Cerebellar cortex (tissue), 1 donor: ENCODE measurements at regions not wholly inside any gene's neighbourhood (a gene's known extent, or its start where the extent isn't known, plus 50 kb on each side); places are given as distances from the start of the nearest gene placed in this dataset.
"Not testable (repeated sequence)": the region's sequence is repeated elsewhere in the genome, so short reads cannot be mapped to it uniquely, and the experiment has no call there.

Source experiments
- DNase-seq: peaks from one replicate; pipeline ENCODE4 v3.0.0-alpha.2; 2015; ENCODE audit warnings: low spot score

DNA sequence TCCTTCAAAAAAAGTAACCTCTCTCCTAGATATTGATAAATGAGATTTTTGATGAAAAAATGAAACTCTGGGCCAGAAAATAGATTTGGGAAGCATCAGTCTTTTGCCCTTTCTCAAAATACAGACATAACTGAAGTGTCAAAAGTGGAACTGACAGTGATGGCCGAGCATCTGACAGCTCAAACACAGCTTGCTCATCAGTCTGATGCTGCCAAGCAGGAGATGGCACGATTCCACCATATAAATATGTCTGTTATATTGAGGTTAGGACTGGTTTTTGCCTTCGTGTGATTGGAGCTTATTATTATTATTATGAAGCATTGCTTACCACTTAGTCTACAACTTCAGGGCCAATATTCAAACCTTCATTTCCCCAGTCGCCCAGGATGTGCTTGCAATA, 152.6 kb upstream of the EPHA3 start:
- no peak for DNase-seq

DNA sequence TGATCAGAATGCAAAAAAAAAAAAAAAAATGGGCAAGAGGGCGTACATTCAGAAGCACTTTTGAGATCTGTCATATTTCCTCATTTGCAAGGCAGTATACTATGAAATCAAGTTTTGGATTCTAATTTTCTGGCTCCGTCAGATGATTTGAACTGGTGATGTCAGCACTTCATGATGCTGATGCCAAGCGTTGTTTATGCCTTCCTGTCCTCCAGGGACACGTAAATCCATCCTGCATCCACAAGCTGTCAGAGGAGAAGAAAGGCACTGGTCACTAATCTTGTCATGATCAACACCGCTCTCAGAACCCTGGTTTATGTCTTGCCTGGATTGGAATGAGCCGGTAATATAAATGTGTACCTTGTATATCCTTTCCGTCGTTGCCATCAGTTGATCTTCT, 152.1 kb upstream of the EPHA3 start:
- DNase-seq: no peak

DNA sequence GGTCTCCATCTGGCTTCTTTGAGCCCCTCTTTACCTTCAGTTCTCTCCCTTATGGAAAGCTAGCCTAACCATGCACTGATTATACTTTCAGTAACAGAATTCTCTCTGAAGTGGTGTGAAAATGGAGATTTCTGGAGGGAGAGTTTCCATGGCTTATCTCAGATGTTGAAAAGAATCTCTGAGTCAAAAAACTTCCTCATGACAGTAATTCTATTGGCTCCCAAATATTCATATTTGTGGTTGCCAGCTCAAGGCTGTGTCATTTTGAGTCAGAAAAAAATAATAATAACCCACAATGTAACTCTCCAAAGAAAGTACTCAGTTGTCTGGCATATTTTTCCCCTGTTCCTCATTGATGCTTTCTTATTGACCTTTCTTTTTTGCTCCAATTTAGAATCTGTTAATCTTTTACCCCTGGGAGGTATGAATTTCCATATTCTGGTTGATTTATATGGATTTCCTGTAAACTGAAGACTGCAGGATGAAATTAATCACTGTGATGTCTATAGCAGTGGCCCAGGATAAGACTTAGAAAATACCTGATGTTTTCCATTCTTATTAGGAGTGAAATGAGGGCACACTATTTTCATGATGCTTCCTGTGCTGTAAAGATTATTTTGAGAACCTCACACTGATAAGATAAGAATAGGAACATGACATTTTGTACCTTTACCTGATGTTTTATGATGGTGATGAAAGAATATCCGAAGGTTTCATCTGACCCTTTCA, 149.5 kb upstream of the EPHA3 start:
- no peak for DNase-seq

DNA sequence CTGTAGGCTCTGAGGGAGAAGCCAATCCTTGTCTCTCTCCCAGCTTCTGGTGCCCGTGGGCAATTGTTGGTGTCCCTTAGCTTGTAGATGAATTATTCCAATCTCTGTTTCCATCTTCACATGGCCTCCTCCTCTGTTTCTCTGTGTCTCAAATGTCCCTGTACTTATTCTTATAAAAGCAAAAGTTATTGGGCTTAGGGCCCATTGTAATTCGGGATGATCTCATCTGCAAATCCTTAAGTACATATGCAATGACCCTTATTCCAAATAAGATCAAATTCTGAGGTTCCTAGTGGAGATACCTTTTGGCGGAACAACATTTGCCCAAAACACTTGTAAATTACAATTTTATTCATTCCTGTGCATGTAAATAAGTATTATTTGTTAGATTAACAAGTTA, 147.4 kb upstream of the EPHA3 start:
- no peak for DNase-seq

DNA sequence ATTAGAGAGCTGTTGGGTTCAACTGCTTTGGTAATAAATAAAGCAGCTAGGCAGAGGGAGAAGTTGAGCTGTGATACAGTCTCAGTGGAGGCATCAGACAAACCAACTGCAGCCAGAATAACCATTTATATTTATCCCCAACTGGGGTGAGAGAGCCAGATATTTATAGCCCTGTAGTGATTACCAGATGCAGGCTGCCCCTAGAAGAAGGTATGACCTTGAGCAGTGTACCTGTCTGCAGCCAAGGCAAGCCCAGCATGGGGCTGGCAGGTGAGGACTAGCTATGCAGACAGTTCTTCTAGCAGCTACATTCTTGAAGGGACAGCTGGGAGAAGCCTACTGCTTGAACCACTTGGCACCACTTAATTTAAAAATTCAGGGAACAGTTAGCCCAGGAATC, 144.4 kb upstream of the EPHA3 start:
- no peak for DNase-seq

DNA sequence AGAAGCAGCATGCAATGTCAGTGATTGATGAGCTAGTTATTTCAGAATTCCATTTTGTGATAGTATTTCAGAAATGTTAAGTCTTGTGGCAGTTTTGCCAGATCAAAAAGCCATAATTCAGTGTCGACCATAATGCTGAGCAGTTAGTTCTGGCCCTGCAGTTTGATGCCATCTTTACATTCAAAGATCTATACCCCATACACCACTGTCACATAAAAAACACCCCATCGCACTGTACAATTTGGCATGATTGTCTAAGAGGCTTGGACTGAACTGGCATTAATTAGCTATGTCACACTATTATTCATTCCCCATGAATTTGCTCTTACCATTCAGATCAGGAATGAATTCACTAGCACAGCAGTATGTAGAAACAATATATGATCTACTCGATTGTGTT, 127.7 kb upstream of the EPHA3 start:
- no peak for DNase-seq

DNA sequence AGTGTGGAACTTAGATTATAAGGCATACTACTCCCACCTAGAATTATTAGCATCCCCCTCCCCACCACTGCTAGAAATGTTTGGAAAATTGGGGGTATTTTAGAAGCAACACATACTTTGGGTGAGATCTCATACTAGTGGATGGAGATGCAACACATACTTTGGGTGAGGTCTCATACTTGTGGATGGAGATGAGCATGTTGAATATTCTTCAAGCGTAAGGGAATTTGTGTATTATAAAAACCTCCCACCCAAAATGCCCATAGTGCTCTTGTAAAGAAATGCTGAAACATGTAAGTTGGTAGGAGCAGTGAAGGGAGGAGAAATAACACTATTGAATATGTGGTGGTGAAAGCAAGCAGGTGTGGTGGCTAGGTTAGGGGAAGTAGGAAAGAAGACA, 124.0 kb upstream of the EPHA3 start:
- DNase-seq: no peak

DNA sequence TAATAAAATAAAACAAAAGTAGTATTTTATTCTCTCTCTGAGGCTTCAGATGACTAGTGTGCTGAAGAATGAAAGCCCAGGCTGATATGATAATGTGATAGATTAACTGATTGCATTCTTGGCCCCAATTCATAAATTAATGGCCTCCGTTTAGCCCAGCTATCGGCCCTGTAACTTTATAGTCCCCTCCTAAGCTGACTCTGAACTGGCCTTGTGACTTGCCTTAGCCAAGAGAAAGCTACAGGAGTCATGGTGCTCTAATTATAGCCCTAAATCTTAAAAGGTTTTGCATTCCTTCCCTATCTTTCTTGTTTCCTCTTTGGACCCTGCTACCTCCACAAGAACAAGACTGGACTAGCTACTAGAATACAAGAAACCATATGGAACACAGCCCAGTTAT, 123.2 kb upstream of the EPHA3 start:
- DNase-seq: no peak

DNA sequence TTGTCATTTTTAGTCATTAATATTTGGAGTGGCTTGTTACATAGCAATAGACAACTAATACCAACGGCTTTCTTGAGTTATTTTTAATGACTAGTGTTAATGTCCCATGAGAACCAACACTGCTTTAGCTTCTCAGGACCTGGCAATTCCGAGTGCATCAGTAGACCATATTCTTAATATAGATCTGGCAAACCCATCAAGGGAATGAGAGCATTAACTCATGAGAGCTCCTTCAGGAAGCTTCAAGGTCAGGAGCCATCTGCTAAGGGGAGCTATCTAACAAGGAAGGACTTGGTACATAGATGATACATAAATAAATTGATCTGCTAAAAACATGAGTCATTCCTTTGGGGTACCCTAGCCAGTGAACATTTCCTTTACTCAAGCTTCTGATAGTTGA, 122.6 kb upstream of the EPHA3 start:
- DNase-seq: no peak

DNA sequence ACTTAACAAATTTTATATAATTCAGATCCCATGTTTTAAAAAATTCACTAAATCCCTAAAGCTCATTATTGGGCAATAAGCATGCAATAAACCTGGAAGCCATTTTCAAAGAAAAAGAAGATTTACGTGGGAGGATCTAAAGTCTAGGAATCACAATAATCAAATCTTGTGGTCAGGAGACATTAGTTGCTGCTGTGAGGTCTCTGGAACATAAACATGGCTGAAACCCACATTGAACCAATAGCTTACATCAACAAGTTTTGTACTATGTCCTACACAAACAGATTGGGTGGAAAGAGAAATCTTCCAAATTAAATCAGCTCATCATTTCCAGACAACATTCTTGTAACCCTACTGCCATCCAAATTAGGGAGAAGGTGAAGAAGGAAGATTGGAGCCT, 121.9 kb upstream of the EPHA3 start:
- no peak for DNase-seq

DNA sequence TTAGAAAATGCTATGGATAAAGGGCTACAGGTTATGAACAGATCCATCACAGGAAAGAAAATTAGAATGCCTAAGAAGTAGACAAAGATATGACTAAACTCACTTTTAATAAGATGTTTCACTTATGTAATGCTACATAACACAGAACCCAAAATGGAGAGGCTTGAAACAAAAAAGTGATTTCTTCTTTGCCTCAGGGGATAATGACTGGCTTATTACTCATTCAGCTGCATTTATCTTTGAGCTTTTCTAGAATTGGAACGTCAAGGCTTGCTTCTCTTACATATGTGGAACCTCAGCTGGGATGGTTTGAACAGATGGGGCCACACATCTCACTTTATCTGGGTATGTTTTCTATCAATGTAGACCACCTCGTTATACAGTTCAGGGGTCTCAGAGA, 120.6 kb upstream of the EPHA3 start:
- DNase-seq: no peak

DNA sequence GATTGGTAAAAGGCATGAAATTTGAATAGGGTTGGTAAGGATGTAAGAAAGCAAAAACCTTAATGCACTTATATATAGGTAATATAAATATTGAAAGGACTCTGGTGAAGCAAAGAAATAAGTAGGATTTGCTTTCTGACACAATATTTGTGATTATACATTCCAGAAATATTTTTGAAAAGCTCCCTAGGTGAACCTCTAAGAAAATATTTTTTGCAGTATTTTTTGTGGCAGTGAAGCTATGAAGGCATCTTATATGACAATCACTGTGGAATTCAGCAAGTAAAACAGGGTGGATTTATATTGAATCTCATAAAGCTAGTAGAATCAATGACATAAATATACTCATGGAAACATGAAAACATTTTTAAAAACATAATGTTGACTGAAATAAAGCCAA, 119.6 kb upstream of the EPHA3 start:
- no peak for DNase-seq

DNA sequence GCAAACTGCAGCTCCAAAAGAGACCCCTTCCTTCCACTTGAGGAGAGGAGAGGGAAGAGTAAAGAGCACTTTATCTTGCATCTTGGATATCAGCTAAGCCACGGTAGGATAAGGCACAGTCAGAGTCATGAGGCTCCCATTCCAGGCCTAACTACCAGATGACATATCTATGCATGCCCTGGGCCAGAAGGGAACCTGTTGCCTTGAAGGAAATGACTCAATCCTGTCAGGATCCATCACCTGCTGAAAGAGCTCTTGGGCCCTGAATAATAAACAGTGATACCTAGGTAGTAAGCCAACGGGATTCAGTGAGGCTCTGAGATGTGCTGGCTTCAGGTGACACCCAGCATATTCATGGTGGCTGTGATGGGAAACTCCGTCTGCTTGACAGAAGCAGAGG, 118.5 kb upstream of the EPHA3 start:
- DNase-seq: no peak

DNA sequence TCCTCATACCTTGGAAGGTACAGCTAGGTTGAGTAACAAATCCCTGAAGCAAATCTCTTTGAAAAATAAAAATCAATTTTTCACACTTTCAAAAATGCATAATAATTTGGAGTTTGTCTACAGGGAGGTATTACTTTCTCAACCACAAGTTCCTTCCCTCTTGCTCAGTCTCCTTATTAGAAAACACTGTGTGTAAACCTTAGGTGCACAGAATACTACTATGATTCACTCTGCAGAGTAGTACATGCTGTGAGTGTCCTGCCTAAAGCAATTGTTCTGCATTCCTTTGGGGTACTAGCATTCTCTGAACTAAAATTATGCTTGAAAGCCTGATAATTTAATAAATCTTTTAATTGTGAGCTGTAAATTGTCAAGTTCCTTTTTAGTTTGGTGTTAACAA, 115.9 kb upstream of the EPHA3 start:
- no peak for DNase-seq

DNA sequence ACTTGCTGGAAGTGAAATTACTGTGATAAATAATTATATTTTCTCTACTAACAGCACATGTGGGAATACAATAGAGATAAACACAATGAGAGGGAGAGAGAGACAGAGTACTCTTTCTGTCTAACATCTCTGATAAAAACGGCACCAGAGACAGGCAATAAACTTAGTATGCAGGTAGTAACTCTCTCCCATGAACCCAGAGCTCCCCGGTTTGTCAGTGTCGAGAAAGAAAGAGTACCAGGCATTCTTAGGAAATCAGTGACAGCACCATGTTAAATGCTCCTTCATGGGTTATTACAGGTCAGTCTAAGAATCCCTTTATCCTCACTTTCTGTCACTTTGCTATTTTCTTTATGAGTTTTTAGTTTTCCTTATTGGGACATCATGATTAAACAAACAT, 110.7 kb upstream of the EPHA3 start:
- no peak for DNase-seq

DNA sequence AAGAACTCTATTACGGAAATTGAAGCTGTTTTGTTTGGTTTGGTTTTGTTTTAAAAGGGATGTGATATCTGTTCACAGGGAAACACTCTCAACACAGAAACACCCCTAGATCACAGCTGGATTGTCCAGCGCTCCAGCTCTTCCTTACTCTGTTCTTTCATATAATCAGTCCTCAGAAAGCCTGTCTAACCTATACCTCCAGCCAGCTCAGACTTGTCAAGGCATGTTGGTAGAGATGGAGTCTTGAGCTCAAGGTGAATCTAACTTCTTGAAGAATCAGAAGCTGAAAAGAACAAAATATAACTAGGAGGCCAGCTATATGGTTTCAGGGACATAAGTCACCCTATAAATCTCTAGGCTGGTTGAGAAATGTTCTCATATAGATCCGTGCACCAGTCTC, 110.2 kb upstream of the EPHA3 start:
- DNase-seq: no peak

DNA sequence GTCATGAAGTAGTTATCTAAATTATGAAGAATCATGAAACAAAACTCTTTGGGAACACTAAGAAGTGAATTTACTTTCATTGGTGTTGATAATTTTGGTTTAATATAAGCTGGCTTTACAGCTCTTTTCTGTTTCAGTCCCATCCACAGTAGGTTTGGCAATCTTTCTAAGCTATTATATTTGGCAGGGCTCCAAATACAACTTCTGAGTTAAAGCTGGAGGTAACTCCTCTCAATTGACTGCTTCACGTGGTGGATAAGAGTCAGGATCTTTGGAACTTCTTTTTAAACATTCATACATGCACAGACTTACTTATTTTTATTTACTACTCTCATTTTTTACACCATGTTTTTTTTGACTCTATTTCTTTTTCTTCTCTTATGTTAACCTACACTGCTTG, 106.5 kb upstream of the EPHA3 start:
- DNase-seq: no peak

DNA sequence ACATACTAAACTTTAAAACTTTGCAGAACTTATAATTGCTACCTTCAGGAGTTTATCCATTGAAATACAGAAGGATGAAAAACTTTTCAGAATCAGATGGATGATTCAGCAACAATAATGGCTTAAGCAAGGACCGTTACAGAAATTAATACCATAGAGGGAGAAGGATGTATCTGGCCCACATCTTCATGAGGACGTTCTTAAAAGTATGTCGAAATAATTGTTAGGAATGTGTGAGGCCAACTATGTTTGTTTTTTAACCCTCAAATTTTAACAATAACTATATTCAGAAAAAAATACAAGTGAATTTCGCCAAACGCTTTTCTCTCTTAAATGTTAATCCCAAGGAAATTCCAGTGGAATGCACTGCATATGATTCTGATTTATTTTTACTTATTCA, 105.2 kb upstream of the EPHA3 start:
- DNase-seq: no peak

DNA sequence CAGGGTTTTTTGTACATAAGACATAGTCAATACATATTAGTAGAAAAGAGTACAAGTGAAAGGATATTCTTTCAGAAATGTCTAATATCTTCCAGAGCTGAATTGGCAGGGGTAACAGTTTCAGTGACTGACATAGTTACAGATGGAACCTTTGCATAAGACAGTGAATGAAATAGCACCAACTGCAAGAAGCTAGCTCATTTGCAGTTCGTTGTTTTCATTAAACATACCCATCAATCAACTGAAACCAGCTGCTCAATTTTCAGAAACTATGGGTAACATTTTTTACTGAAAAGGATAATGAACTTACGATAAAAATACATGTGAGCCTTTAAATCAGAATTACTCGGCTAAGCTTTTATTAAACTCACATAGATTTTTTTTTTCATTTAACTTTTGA, 93.9 kb upstream of the EPHA3 start:
- DNase-seq: no peak

DNA sequence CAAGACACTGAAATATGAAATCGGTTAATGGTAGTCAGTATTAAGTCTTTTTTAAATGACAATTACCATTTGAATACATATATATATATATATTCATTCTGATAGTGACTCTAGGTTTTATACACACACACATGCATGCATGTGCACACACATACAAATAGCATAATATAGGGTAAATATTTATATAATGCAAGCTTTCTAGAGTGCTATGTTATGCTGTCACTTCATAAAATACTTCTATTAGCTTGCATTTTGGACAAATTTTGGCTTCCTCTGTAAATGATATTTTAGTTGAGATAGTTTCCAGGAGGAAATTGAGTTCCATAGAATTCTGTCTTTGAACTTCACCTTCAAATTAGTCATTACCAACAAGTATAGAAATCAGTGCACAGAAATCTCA, 89.9 kb upstream of the EPHA3 start:
- DNase-seq: no peak

DNA sequence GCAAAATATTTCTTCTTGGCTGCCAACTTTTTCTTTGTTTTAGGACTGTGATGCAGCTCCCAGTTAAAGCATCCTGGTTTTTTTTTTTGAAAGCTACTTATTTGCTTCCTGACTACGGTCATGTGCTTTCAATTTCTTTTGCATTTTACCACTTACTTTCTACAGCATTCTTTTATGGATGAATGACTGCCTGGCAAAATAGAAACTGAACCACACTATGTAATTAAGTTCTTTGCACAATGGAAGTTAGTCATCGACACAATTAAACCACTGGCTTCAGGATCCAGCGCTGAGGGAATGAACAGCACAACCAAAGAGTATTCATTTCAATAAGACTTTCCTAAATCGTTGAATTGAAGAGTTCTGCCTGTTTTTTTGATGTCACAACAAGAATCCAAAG, 82.2 kb upstream of the EPHA3 start:
- DNase-seq: no peak

DNA sequence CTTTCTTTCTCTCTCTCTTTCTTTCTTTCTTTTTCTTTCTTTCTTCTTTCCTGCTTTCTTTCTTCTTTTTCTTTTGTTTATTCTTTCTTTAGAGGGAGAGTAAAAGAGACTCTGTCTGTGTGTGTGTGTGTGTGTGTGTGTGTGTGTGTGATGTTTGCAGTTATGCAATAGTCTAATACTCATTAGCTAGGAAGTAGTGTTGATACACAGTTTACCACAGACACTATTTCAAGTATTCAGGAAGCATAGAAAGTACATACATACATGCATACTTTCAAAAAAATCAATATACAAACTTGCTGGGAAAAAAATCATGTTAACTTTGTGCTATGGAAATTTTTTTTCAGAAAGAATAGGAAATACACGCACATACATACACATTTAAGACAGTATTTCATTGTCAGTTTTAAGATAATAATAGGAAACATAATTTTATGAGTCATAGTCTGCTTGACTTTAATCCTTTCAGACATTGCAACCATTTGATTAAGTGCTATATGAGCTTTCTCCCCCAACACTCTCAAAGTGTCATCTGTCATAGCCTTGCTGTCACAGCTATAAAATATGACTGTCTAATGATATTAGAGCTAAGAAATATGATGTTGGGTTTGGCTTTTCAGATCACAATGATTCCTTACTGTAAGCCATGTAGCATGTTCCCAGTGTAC, 74.9 kb upstream of the EPHA3 start:
- no peak for DNase-seq

DNA sequence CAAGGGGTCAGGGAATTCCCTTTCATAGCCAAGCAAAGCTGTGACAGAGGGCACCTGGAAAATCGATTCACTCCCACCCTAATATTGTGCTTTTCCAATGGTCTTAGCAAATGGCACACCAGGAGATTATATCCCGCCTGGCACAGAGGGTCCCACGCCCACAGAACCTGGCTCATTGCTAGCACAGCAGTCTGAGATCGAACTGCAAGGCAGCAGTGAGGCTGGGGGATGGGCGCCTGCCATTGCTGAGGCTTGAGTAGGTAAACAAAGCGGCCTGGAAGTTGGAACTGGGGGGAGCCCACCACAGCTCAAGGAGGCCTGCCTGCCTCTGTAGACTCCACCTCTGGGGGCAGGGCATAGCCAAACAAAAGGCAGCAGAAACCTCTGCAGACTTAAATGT, 72.7 kb upstream of the EPHA3 start:
- not testable (repeated sequence) for DNase-seq

DNA sequence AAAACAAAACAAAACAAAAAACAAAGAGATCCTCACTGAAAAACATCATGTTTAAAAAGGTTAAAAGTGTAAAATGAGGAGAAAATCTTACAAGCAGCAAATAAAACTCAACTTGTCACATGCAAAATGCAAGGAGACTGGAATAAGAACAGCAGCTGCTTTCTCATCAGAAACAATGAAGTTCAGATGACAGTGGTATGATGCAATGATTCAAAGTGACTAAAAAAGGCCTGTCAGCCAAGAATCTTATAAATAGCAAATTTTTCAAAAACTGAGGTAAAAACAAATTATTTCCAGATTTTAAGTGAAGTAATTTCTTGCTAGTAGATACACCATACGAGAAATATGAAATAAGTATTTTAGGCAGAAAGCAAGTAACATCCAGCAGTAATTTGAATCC, 68.6 kb upstream of the EPHA3 start:
- no peak for DNase-seq
